GM21717 (cell line): ENCODE measurements at regions not wholly inside any gene's neighbourhood (a gene's known extent, or its start where the extent isn't known, plus 50 kb on each side); places are given as distances from the start of the nearest gene placed in this dataset.
"Not testable (repeated sequence)": the region's sequence is repeated elsewhere in the genome, so short reads cannot be mapped to it uniquely, and the experiment has no call there.

Source experiments
- ATAC-seq: cut with Tn5 transposase; IDR thresholded peaks from one replicate; pipeline ENCODE4 v1.9.1; 2021; ENCODE audit warnings: mild to moderate bottlenecking, moderate library complexity; ENCODE audit not compliant: unreplicated experiment

GRCh38 chr21:43291347-43291950 lies 122.6 kb downstream of the CRYAA start:
- no peak for ATAC-seq

- no peak for ATAC-seq
Observed at GRCh38 chr21:43290421-43291346, 121.9 kb downstream of the CRYAA start.

- ATAC-seq = no peak
Observed at GRCh38 chr21:43289966-43290365, 121.2 kb downstream of the CRYAA start.

GRCh38 chr21:43289442-43289841 lies 120.6 kb downstream of the CRYAA start:
- ATAC-seq = no peak

- ATAC-seq = no peak
Observed at GRCh38 chr21:43287795-43288755, 119.3 kb downstream of the CRYAA start.

- no peak for ATAC-seq
Observed at GRCh38 chr21:43287111-43287760, 118.4 kb downstream of the CRYAA start.

- ATAC-seq = no peak
Observed at GRCh38 chr21:43286196-43286595, 117.4 kb downstream of the CRYAA start.

- ATAC-seq = no peak
Observed at GRCh38 chr21:43284700-43285099, 115.9 kb downstream of the CRYAA start.

GRCh38 chr21:43284238-43284637 lies 115.4 kb downstream of the CRYAA start:
- ATAC-seq = no peak

- not testable (repeated sequence) for ATAC-seq
Observed at GRCh38 chr21:43283925-43284221, 115.1 kb downstream of the CRYAA start.

- ATAC-seq = no peak
Observed at GRCh38 chr21:43283136-43283924, 114.5 kb downstream of the CRYAA start.

GRCh38 chr21:43282358-43283120 lies 113.7 kb downstream of the CRYAA start:
- no peak for ATAC-seq

GRCh38 chr21:43281661-43282357 lies 113.0 kb downstream of the CRYAA start:
- ATAC-seq = no peak

GRCh38 chr21:43280949-43281633 lies 112.3 kb downstream of the CRYAA start:
- no peak for ATAC-seq

- ATAC-seq = no peak
Observed at GRCh38 chr21:43279578-43279894, 110.7 kb downstream of the CRYAA start.

GRCh38 chr21:43278766-43279577 lies 110.2 kb downstream of the CRYAA start:
- ATAC-seq = no peak

- ATAC-seq = no peak
Observed at GRCh38 chr21:43278359-43278758, 109.6 kb downstream of the CRYAA start.
